ENCODE measurements at regions not wholly inside any gene's neighbourhood (a gene's known extent, or its start where the extent isn't known, plus 50 kb on each side); places are given as distances from the start of the nearest gene placed in this dataset.

- DNase-seq (ENCODE audit: low read depth, low spot score): no peak
Measured at GRCh38 chr21:15190412-15190811, 125.6 kb upstream of the NRIP1 start.

GRCh38 chr21:15190837-15191236, 126.0 kb upstream of the NRIP1 start:
- H3K9ac ChIP-seq (ENCODE audit: insufficient read length): no peak overlapping the region

More at GRCh38 chr21:15190412-15190811, 125.6 kb upstream of the NRIP1 start:
- Histone ChIP-seq H3K27ac (no peak overlapping the region), H3K9ac (ENCODE audit: insufficient read length) (no peak overlapping the region), H3K9me3 (ENCODE audit: low read depth, low read length) (no peaks in the 10 kb centered on the region), H3K36me3 (ENCODE audit: insufficient read depth, low read length) (no peaks in the 10 kb centered on the region), H3K4me3 (no peak overlapping the region)
- no peak for TF ChIP-seq FOXP2 (optimal IDR thresholded peaks at IDR 0.05; ENCODE audit: control extremely low read depth, extremely low read length, insufficient read depth)
- TF ChIP-seq EZH2 (IDR thresholded peaks at IDR 0.05): no peak

GRCh38 chr21:15191342-15191741, 126.5 kb upstream of the NRIP1 start:
- Histone ChIP-seq H3K4me3 (no peak overlapping the region), H3K27ac (no peak overlapping the region), H3K9me3 (ENCODE audit: low read depth, low read length) (no peaks in the 10 kb centered on the region), H3K9ac (ENCODE audit: insufficient read length) (no peak overlapping the region), H3K36me3 (ENCODE audit: insufficient read depth, low read length) (no peaks in the 10 kb centered on the region)
- DNase-seq (ENCODE audit: low read depth, low spot score): no peak
- TF ChIP-seq POLR2AphosphoS5 (IDR thresholded peaks at IDR 0.05; ENCODE audit: borderline replicate concordance, low read depth, low read length): no peak
- no peak for TF ChIP-seq FOXP2 (optimal IDR thresholded peaks at IDR 0.05; ENCODE audit: control extremely low read depth, extremely low read length, insufficient read depth)
- TF ChIP-seq EZH2 (IDR thresholded peaks at IDR 0.05): no peak

More at GRCh38 chr21:15190837-15191236, 126.0 kb upstream of the NRIP1 start:
- Histone ChIP-seq H3K27ac (no peak overlapping the region), H3K4me3 (no peak overlapping the region), H3K9me3 (ENCODE audit: low read depth, low read length) (no peaks in the 10 kb centered on the region), H3K36me3 (ENCODE audit: insufficient read depth, low read length) (no peaks in the 10 kb centered on the region)
- TF ChIP-seq EZH2 (IDR thresholded peaks at IDR 0.05) (no peak), FOXP2 (optimal IDR thresholded peaks at IDR 0.05; ENCODE audit: control extremely low read depth, extremely low read length, insufficient read depth) (no peak), POLR2AphosphoS5 (IDR thresholded peaks at IDR 0.05; ENCODE audit: borderline replicate concordance, low read depth, low read length) (no peak)
- no peak for DNase-seq (ENCODE audit: low read depth, low spot score)

- TF ChIP-seq POLR2AphosphoS5 (IDR thresholded peaks at IDR 0.05; ENCODE audit: borderline replicate concordance, low read depth, low read length) (no peak), FOXP2 (optimal IDR thresholded peaks at IDR 0.05; ENCODE audit: control extremely low read depth, extremely low read length, insufficient read depth) (no peak), EZH2 (IDR thresholded peaks at IDR 0.05) (no peak)
- no peak overlapping the region for H3K9ac ChIP-seq (ENCODE audit: insufficient read length)
- H3K9me3 ChIP-seq (ENCODE audit: low read depth, low read length): no peaks in the 10 kb centered on the region
- H3K4me3 ChIP-seq: no peak overlapping the region
- H3K27ac ChIP-seq: no peak overlapping the region
- DNase-seq (ENCODE audit: low read depth, low spot score): no peak
- H3K36me3 ChIP-seq (ENCODE audit: insufficient read depth, low read length): no peaks in the 10 kb centered on the region
Measured at GRCh38 chr21:15192243-15192642, 127.4 kb upstream of the NRIP1 start.

GRCh38 chr21:15193937-15194336, 129.1 kb upstream of the NRIP1 start:
- Histone ChIP-seq H3K9me3 (ENCODE audit: low read depth, low read length) (no peaks in the 10 kb centered on the region), H3K4me3 (no peak overlapping the region), H3K9ac (ENCODE audit: insufficient read length) (no peak overlapping the region), H3K27ac (no peak overlapping the region), H3K36me3 (ENCODE audit: insufficient read depth, low read length) (no peaks in the 10 kb centered on the region)
- DNase-seq (ENCODE audit: low read depth, low spot score): no peak
- no peak for TF ChIP-seq FOXP2 (optimal IDR thresholded peaks at IDR 0.05; ENCODE audit: control extremely low read depth, extremely low read length, insufficient read depth)
- no peak for TF ChIP-seq EZH2 (IDR thresholded peaks at IDR 0.05)
- TF ChIP-seq POLR2AphosphoS5 (IDR thresholded peaks at IDR 0.05; ENCODE audit: borderline replicate concordance, low read depth, low read length): no peak

GRCh38 chr21:15195104-15195503, 130.3 kb upstream of the NRIP1 start:
- Histone ChIP-seq H3K4me3 (no peak overlapping the region), H3K36me3 (ENCODE audit: insufficient read depth, low read length) (no peaks in the 10 kb centered on the region), H3K9ac (ENCODE audit: insufficient read length) (no peak overlapping the region), H3K9me3 (ENCODE audit: low read depth, low read length) (no peaks in the 10 kb centered on the region), H3K27ac (no peak overlapping the region)
- DNase-seq (ENCODE audit: low read depth, low spot score): no peak
- TF ChIP-seq POLR2AphosphoS5 (IDR thresholded peaks at IDR 0.05; ENCODE audit: borderline replicate concordance, low read depth, low read length) (no peak), FOXP2 (optimal IDR thresholded peaks at IDR 0.05; ENCODE audit: control extremely low read depth, extremely low read length, insufficient read depth) (no peak), EZH2 (IDR thresholded peaks at IDR 0.05) (no peak)

GRCh38 chr21:15195768-15196167, 131.0 kb upstream of the NRIP1 start:
- TF ChIP-seq POLR2AphosphoS5 (IDR thresholded peaks at IDR 0.05; ENCODE audit: borderline replicate concordance, low read depth, low read length) (no peak), EZH2 (IDR thresholded peaks at IDR 0.05) (no peak), FOXP2 (optimal IDR thresholded peaks at IDR 0.05; ENCODE audit: control extremely low read depth, extremely low read length, insufficient read depth) (no peak)
- DNase-seq (ENCODE audit: low read depth, low spot score): no peak
- no peak overlapping the region for H3K4me3 ChIP-seq
- H3K27ac ChIP-seq: no peak overlapping the region
- no peaks in the 10 kb centered on the region for H3K36me3 ChIP-seq (ENCODE audit: insufficient read depth, low read length)
- H3K9me3 ChIP-seq (ENCODE audit: low read depth, low read length): no peaks in the 10 kb centered on the region
- H3K9ac ChIP-seq (ENCODE audit: insufficient read length): no peak overlapping the region

GRCh38 chr21:15197696-15198095, 132.9 kb upstream of the NRIP1 start:
- no peaks in the 10 kb centered on the region for H3K36me3 ChIP-seq (ENCODE audit: insufficient read depth, low read length)
- TF ChIP-seq EZH2 (IDR thresholded peaks at IDR 0.05): no peak
- no peak overlapping the region for H3K27ac ChIP-seq
- DNase-seq (ENCODE audit: low read depth, low spot score): no peak
- H3K9ac ChIP-seq (ENCODE audit: insufficient read length): no peak overlapping the region
- no peaks in the 10 kb centered on the region for H3K9me3 ChIP-seq (ENCODE audit: low read depth, low read length)
- H3K4me3 ChIP-seq: no peak overlapping the region

Data from SK-N-MC (cell line).